Skeletal muscle tissue (tissue), 3 donors: ENCODE measurements at regions not wholly inside any gene's neighbourhood (a gene's known extent, or its start where the extent isn't known, plus 50 kb on each side); places are given as distances from the start of the nearest gene placed in this dataset.

Experiments used
- H3K27ac ChIP-seq: one replicate; pipeline ENCODE4 v1.7.0; 2013; ENCODE audit warnings: mild to moderate bottlenecking, low read depth, low read length, inconsistent platforms
- H3K27me3 ChIP-seq, 3 donors: one replicate each; pipeline ENCODE4 v1.7.0; 2013; ENCODE audit warnings: low read length in 3 of 3; ENCODE audit not compliant: control insufficient read depth in 3 of 3, insufficient read depth in 3 of 3
- H3K36me3 ChIP-seq, 3 donors: one replicate each; pipeline ENCODE4 v1.7.0; 2013; ENCODE audit warnings: low read length in 3 of 3; ENCODE audit not compliant: control insufficient read depth in 3 of 3, insufficient read depth in 3 of 3
- H3K4me1 ChIP-seq, 3 donors: one replicate each; pipeline ENCODE4 v1.7.0; 2013; ENCODE audit warnings: low read length in 3 of 3, mild to moderate bottlenecking in 3 of 3; ENCODE audit not compliant: control insufficient read depth in 3 of 3, insufficient read depth in 3 of 3
- H3K4me3 ChIP-seq, 3 donors: one replicate each; pipeline ENCODE4 v1.7.0; 2013; ENCODE audit warnings: low read length in 3 of 3
- H3K9ac ChIP-seq, 3 donors: one replicate each; pipeline ENCODE4 v1.7.0; 2013; ENCODE audit warnings: low read length in 3 of 3, mild to moderate bottlenecking in 3 of 3, moderate library complexity in 2 of 3, low read depth in 1 of 3
- H3K9me3 ChIP-seq, 3 donors: one replicate each; pipeline ENCODE4 v1.7.0; 2013; ENCODE audit warnings: low read length in 3 of 3; ENCODE audit not compliant: control insufficient read depth in 3 of 3
- donor health status: Osteomylitis.

- H3K9ac ChIP-seq: no peak overlapping the region
- H3K4me1 ChIP-seq: no peaks in the 10 kb centered on the region
- no peak overlapping the region for H3K4me3 ChIP-seq
- H3K36me3 ChIP-seq: no peaks in the 10 kb centered on the region
- H3K27me3 ChIP-seq: no peaks in the 10 kb centered on the region
- H3K9me3 ChIP-seq: no peaks in the 10 kb centered on the region
- no peak overlapping the region for H3K27ac ChIP-seq
Measured at GRCh38 chr10:107383357-107383756, 218.9 kb upstream of the SORCS1 start.

- Histone ChIP-seq H3K27me3 (no peaks in the 10 kb centered on the region), H3K27ac (no peak overlapping the region)
Measured at GRCh38 chr10:107379601-107380000, 215.1 kb upstream of the SORCS1 start.

GRCh38 chr10:107371801-107372200 lies 207.3 kb upstream of the SORCS1 start:
- H3K4me3 ChIP-seq: no peak overlapping the region
- H3K27ac ChIP-seq: no peak overlapping the region
- no peaks in the 10 kb centered on the region for H3K27me3 ChIP-seq
- H3K4me1 ChIP-seq: no peaks in the 10 kb centered on the region
- H3K36me3 ChIP-seq: no peaks in the 10 kb centered on the region
- H3K9ac ChIP-seq: no peak overlapping the region
- no peaks in the 10 kb centered on the region for H3K9me3 ChIP-seq

More at GRCh38 chr10:107379601-107380000, 215.1 kb upstream of the SORCS1 start:
- Histone ChIP-seq H3K9ac (no peak overlapping the region), H3K4me3 (no peak overlapping the region), H3K36me3 (no peaks in the 10 kb centered on the region), H3K4me1 (no peaks in the 10 kb centered on the region), H3K9me3 (no peaks in the 10 kb centered on the region)

- Histone ChIP-seq H3K4me1 (no peaks in the 10 kb centered on the region), H3K27ac (no peak overlapping the region), H3K36me3 (no peaks in the 10 kb centered on the region), H3K27me3 (no peaks in the 10 kb centered on the region), H3K9ac (no peak overlapping the region), H3K9me3 (no peaks in the 10 kb centered on the region), H3K4me3 (no peak overlapping the region)
Measured at GRCh38 chr10:107364872-107365271, 200.4 kb upstream of the SORCS1 start.

GRCh38 chr10:107362306-107362705 lies 197.8 kb upstream of the SORCS1 start:
- H3K9me3 ChIP-seq: no peaks in the 10 kb centered on the region
- no peaks in the 10 kb centered on the region for H3K27me3 ChIP-seq
- no peak overlapping the region for H3K9ac ChIP-seq
- no peaks in the 10 kb centered on the region for H3K36me3 ChIP-seq
- no peaks in the 10 kb centered on the region for H3K4me1 ChIP-seq
- H3K27ac ChIP-seq: no peak overlapping the region
- no peak overlapping the region for H3K4me3 ChIP-seq

- Histone ChIP-seq H3K4me1 (no peaks in the 10 kb centered on the region), H3K9ac (no peak overlapping the region), H3K27ac (no peak overlapping the region), H3K27me3 (no peaks in the 10 kb centered on the region), H3K36me3 (no peaks in the 10 kb centered on the region), H3K4me3 (no peak overlapping the region), H3K9me3 (peaks cover 0 to 3% (median 0%) of the 10 kb centered on the region in 3 donors)
Measured at GRCh38 chr10:107357033-107357432, 192.5 kb upstream of the SORCS1 start.

GRCh38 chr10:107356396-107356795 lies 191.9 kb upstream of the SORCS1 start:
- H3K4me3 ChIP-seq: no peak overlapping the region
- no peaks in the 10 kb centered on the region for H3K4me1 ChIP-seq
- no peak overlapping the region for H3K27ac ChIP-seq
- peaks cover 0 to 3% (median 0%) of the 10 kb centered on the region in 3 donors for H3K9me3 ChIP-seq
- no peaks in the 10 kb centered on the region for H3K27me3 ChIP-seq
- no peak overlapping the region for H3K9ac ChIP-seq
- H3K36me3 ChIP-seq: no peaks in the 10 kb centered on the region

GRCh38 chr10:107342711-107343110 lies 178.2 kb upstream of the SORCS1 start:
- Histone ChIP-seq H3K27ac (no peak overlapping the region), H3K27me3 (no peaks in the 10 kb centered on the region), H3K9me3 (no peaks in the 10 kb centered on the region), H3K4me1 (no peaks in the 10 kb centered on the region), H3K9ac (no peak overlapping the region), H3K36me3 (no peaks in the 10 kb centered on the region), H3K4me3 (no peak overlapping the region)

GRCh38 chr10:107341281-107341680 lies 176.8 kb upstream of the SORCS1 start:
- Histone ChIP-seq H3K27ac (no peak overlapping the region), H3K4me3 (no peak overlapping the region), H3K36me3 (no peaks in the 10 kb centered on the region), H3K27me3 (no peaks in the 10 kb centered on the region), H3K9me3 (no peaks in the 10 kb centered on the region), H3K9ac (no peak overlapping the region), H3K4me1 (no peaks in the 10 kb centered on the region)

GRCh38 chr10:107340326-107340725 lies 175.8 kb upstream of the SORCS1 start:
- no peaks in the 10 kb centered on the region for H3K27me3 ChIP-seq
- H3K9ac ChIP-seq: no peak overlapping the region
- H3K4me3 ChIP-seq: no peak overlapping the region
- H3K4me1 ChIP-seq: no peaks in the 10 kb centered on the region
- H3K27ac ChIP-seq: no peak overlapping the region
- H3K9me3 ChIP-seq: no peaks in the 10 kb centered on the region
- no peaks in the 10 kb centered on the region for H3K36me3 ChIP-seq

- Histone ChIP-seq H3K4me1 (no peaks in the 10 kb centered on the region), H3K4me3 (no peak overlapping the region), H3K36me3 (no peaks in the 10 kb centered on the region), H3K27ac (no peak overlapping the region), H3K9me3 (no peaks in the 10 kb centered on the region), H3K27me3 (no peaks in the 10 kb centered on the region), H3K9ac (no peak overlapping the region)
Measured at GRCh38 chr10:107336061-107336460, 171.6 kb upstream of the SORCS1 start.
